Activated CD4-positive, alpha-beta T cell treated with anti-CD3 and anti-CD28 coated beads for 36 hours (primary cell): ENCODE measurements at regions not wholly inside any gene's neighbourhood (a gene's known extent, or its start where the extent isn't known, plus 50 kb on each side); places are given as distances from the start of the nearest gene placed in this dataset.

Experiments
- ATAC-seq: fragments of 200-7000 bp; cut with Tn5 transposase; one replicate; pipeline ENCODE4 v1.10.0; 2021; ENCODE audit warnings: mild to moderate bottlenecking, moderate library complexity
- CTCF ChIA-PET: fragments of 350-600 bp; sonication (Branson Sonifier 250); formaldehyde crosslinking; loops from one replicate; lab custom pipeline; 2021; ENCODE audit warnings: antibody characterized with exemption; lab: Charles Lee
- POLR2A ChIA-PET: fragments of 350-600 bp; sonication (Branson Sonifier 250); formaldehyde crosslinking; loops from one replicate; lab custom pipeline; 2021; ENCODE audit warnings: antibody characterized with exemption, inconsistent platforms; lab: Charles Lee
- DNase-seq: peaks from one replicate; pipeline ENCODE4 v3.0.0-alpha.2; 2020
- H3K27ac Mint-ChIP-seq: one replicate; pipeline ENCODE4 v1.8.0; 2021; ENCODE audit warnings: mixed read lengths
- H3K27me3 Mint-ChIP-seq: one replicate; pipeline ENCODE4 v1.8.0; 2021; ENCODE audit warnings: mixed read lengths
- H3K36me3 Mint-ChIP-seq: one replicate; pipeline ENCODE4 v1.8.0; 2021; ENCODE audit warnings: low read depth, mixed read lengths
- H3K4me1 Mint-ChIP-seq: one replicate; pipeline ENCODE4 v1.8.0; 2021; ENCODE audit warnings: mixed read lengths
- H3K4me3 Mint-ChIP-seq: one replicate; pipeline ENCODE4 v1.8.0; 2021; ENCODE audit warnings: mild to moderate bottlenecking, moderate library complexity, mixed read lengths
- H3K9me3 Mint-ChIP-seq: one replicate; pipeline ENCODE4 v1.8.0; 2021; ENCODE audit warnings: low read depth, mixed read lengths
- intact Hi-C, 2 experiments: fragments of 100-400 bp; cut with DNase I in 1 of 2; cut with micrococcal nuclease in 1 of 2; formaldehyde crosslinking; loops; one replicate each; pipeline versions ENCODE4 v1.14.2 to v1.15.1; 2022 to 2024; cut with DNase I, micrococcal nuclease

DNA sequence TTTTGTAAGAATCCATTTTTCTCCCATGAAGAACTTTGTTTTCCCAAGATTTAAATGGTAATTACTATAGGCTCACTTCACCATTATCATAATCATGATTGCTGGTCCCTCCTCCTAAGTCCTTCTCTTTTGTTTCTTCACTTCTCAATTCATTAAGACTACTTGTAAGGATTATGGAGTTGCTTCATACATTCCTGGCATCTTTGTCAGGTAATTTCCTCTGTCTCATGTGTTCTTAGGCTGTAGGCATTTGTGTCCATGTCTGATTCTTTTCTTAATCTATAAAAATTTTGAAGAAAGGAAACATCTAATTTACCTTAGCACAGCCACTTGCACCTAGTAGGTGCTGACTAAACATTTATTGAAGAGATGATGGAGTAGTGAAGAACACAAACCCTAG is 79.9 kb upstream of the SATB1 start:
- H3K36me3 Mint-ChIP-seq, result peaks cover 3% of the 10 kb centered on the region
- H3K27ac Mint-ChIP-seq, result no peak overlapping the region
- ChIA-PET CTCF (interaction anchor here (0.8 kb wide), 1 partner anchor 46 kb away, joined by 3 read pairs; no protein-coding TSS in a partner anchor), POLR2A (no interaction called here)
- no peaks in the 10 kb centered on the region for H3K27me3 Mint-ChIP-seq
- H3K9me3 Mint-ChIP-seq, result peaks cover 2% of the 10 kb centered on the region
- ATAC-seq (no peak), DNase-seq (no peak)
- intact Hi-C loops, result loop anchor here in 1 of 2 experiments (10.0 kb wide), 1 partner anchor 50 kb away; no protein-coding TSS in a partner anchor
- H3K4me3 Mint-ChIP-seq, result no peak overlapping the region
- H3K4me1 Mint-ChIP-seq, result peaks cover 22% of the 10 kb centered on the region

GRCh38 chr3:18501679-18502343 is 76.7 kb upstream of the SATB1 start:
- peaks cover 46% of the 10 kb centered on the region for H3K4me1 Mint-ChIP-seq
- no peak overlapping the region for H3K4me3 Mint-ChIP-seq
- H3K27ac Mint-ChIP-seq, result peak overlapping the region; percentile 14
- no peaks in the 10 kb centered on the region for H3K9me3 Mint-ChIP-seq
- CTCF ChIA-PET, result interaction anchor here (0.6 kb wide), 1 partner anchor 127 kb away, joined by 3 read pairs; no protein-coding TSS in a partner anchor
- intact Hi-C loops, result loop anchor here (2.0 to 10.0 kb wide), 3 partner anchors 53 to 240 kb away; no protein-coding TSS in a partner anchor
- no peaks in the 10 kb centered on the region for H3K27me3 Mint-ChIP-seq
- DNase-seq (peak; percentile 22), ATAC-seq (peak; percentile 75)
- peaks cover 2% of the 10 kb centered on the region for H3K36me3 Mint-ChIP-seq
- POLR2A ChIA-PET, result interaction anchor here (0.6 kb wide), 1 partner anchor 10 kb away, joined by 6 read pairs; no protein-coding TSS in a partner anchor

- H3K4me1 Mint-ChIP-seq, result peaks cover 46% of the 10 kb centered on the region
- POLR2A ChIA-PET, result no interaction called here
- DNase-seq, result no peak
- intact Hi-C loops, result loop anchor here (2.0 to 10.0 kb wide), 3 partner anchors 54 to 242 kb away; no protein-coding TSS in a partner anchor
- peak; percentile 37 for ATAC-seq
- H3K36me3 Mint-ChIP-seq, result peaks cover 4% of the 10 kb centered on the region
- CTCF ChIA-PET, result no interaction called here
- no peak overlapping the region for H3K4me3 Mint-ChIP-seq
- H3K27me3 Mint-ChIP-seq, result no peaks in the 10 kb centered on the region
- no peaks in the 10 kb centered on the region for H3K9me3 Mint-ChIP-seq
- no peak overlapping the region for H3K27ac Mint-ChIP-seq
These were observed 75.2 kb upstream of the SATB1 start for GRCh38 chr3:18500322-18500721.

DNA sequence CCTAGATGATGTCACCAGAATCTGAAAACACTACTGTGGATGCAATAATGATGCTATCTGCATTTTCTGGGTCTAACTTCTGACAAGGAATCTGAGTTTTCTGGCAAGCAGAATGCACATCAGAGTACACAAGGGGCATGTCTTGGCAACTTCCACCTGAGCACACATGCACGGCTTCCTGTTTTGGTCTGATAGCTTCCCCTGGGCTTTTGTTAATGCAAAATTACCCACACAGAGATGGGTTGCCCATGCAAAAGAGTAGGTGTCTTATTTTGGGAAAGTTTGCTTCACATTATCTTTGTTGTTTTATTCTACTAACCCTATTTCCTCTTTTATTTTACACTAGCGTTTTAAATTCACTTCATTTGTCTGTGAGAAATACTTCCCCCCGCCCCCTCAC is 74.2 kb upstream of the SATB1 start:
- CTCF ChIA-PET, result no interaction called here
- peaks cover 9% of the 10 kb centered on the region for H3K36me3 Mint-ChIP-seq
- POLR2A ChIA-PET, result no interaction called here
- H3K9me3 Mint-ChIP-seq, result no peaks in the 10 kb centered on the region
- H3K4me3 Mint-ChIP-seq, result peak overlapping the region; percentile 24
- intact Hi-C loops, result loop anchor here in 1 of 2 experiments (5.0 kb wide), 1 partner anchor 47 kb away; no protein-coding TSS in a partner anchor
- H3K27ac Mint-ChIP-seq, result peak overlapping the region; percentile 69
- no peaks in the 10 kb centered on the region for H3K27me3 Mint-ChIP-seq
- DNase-seq (peak; percentile 15), ATAC-seq (peak; percentile 51)
- peaks cover 46% of the 10 kb centered on the region for H3K4me1 Mint-ChIP-seq

GRCh38 chr3:18494251-18494650 is 69.1 kb upstream of the SATB1 start:
- Mint-ChIP-seq H3K27me3 (no peaks in the 10 kb centered on the region), H3K9me3 (no peaks in the 10 kb centered on the region), H3K4me3 (no peak overlapping the region), H3K4me1 (peaks cover 33% of the 10 kb centered on the region), H3K27ac (no peak overlapping the region), H3K36me3 (peaks cover 18% of the 10 kb centered on the region)
- ATAC-seq (no peak), DNase-seq (no peak)
- ChIA-PET CTCF (no interaction called here), POLR2A (no interaction called here)
- intact Hi-C loops, result no loop called here

DNA sequence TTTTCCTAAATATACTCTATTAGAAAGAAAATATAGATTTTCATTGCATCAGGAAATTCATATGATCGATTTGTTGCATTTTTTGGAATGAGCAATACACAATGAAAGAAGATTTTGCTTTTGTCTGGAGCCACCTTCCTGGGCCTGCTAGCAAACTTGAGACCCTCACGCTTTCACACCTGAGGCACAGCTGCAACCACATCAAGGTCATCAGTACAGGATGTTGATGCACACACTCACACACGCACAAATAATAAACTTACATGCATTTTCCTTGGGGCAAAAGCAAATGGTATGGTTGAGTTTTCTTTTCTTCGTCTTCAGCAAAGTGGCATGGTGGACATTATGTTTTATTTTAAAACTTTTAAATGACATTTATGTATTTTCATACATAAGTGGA is 64.8 kb upstream of the SATB1 start:
- peaks cover 23% of the 10 kb centered on the region for H3K4me1 Mint-ChIP-seq
- no peaks in the 10 kb centered on the region for H3K27me3 Mint-ChIP-seq
- ATAC-seq (peak; percentile 47), DNase-seq (peak; percentile 27)
- peaks cover 22% of the 10 kb centered on the region for H3K36me3 Mint-ChIP-seq
- CTCF ChIA-PET, result no interaction called here
- H3K4me3 Mint-ChIP-seq, result no peak overlapping the region
- intact Hi-C loops, result no loop called here
- POLR2A ChIA-PET, result no interaction called here
- H3K27ac Mint-ChIP-seq, result no peak overlapping the region
- H3K9me3 Mint-ChIP-seq, result peaks cover 2% of the 10 kb centered on the region

GRCh38 chr3:18483226-18483625 is 58.1 kb upstream of the SATB1 start:
- H3K27me3 Mint-ChIP-seq, result no peaks in the 10 kb centered on the region
- POLR2A ChIA-PET, result no interaction called here

GRCh38 chr3:18481946-18482548 is 56.9 kb upstream of the SATB1 start:
- no peak overlapping the region for H3K4me3 Mint-ChIP-seq
- CTCF ChIA-PET, result interaction anchor here (1.1 kb wide), 2 partner anchors 14 to 26 kb away, joined by 3 read pairs; no protein-coding TSS in a partner anchor
- no peak for ATAC-seq
- DNase-seq, result no peak
- POLR2A ChIA-PET, result no interaction called here
- H3K36me3 Mint-ChIP-seq, result peaks cover 30% of the 10 kb centered on the region
- H3K9me3 Mint-ChIP-seq, result peaks cover 8% of the 10 kb centered on the region
- H3K27me3 Mint-ChIP-seq, result no peaks in the 10 kb centered on the region
- H3K4me1 Mint-ChIP-seq, result peaks cover 20% of the 10 kb centered on the region
- no peak overlapping the region for H3K27ac Mint-ChIP-seq
- intact Hi-C loops, result no loop called here

More at GRCh38 chr3:18483226-18483625, 58.1 kb upstream of the SATB1 start:
- peaks cover 5% of the 10 kb centered on the region for H3K9me3 Mint-ChIP-seq
- CTCF ChIA-PET, result interaction anchor here (0.6 kb wide), 1 partner anchor 20 kb away, joined by 3 read pairs; no protein-coding TSS in a partner anchor
- no peak for DNase-seq
- intact Hi-C loops, result no loop called here
- H3K27ac Mint-ChIP-seq, result no peak overlapping the region
- H3K36me3 Mint-ChIP-seq, result peaks cover 25% of the 10 kb centered on the region
- no peak for ATAC-seq
- peaks cover 20% of the 10 kb centered on the region for H3K4me1 Mint-ChIP-seq
- H3K4me3 Mint-ChIP-seq, result no peak overlapping the region

- Mint-ChIP-seq H3K9me3 (peaks cover 9% of the 10 kb centered on the region), H3K27ac (no peak overlapping the region), H3K27me3 (no peaks in the 10 kb centered on the region), H3K4me3 (no peak overlapping the region), H3K36me3 (peaks cover 28% of the 10 kb centered on the region), H3K4me1 (peaks cover 20% of the 10 kb centered on the region)
- intact Hi-C loops, result no loop called here
- DNase-seq (no peak), ATAC-seq (no peak)
- POLR2A ChIA-PET, result no interaction called here
- CTCF ChIA-PET, result no interaction called here
These were observed 52.5 kb upstream of the SATB1 start for GRCh38 chr3:18477620-18478019.
